ENCODE measurements at regions not wholly inside any gene's neighbourhood (a gene's known extent, or its start where the extent isn't known, plus 50 kb on each side); places are given as distances from the start of the nearest gene placed in this dataset.
"Not testable (repeated sequence)": the region's sequence is repeated elsewhere in the genome, so short reads cannot be mapped to it uniquely, and the experiment has no call there.

DNA sequence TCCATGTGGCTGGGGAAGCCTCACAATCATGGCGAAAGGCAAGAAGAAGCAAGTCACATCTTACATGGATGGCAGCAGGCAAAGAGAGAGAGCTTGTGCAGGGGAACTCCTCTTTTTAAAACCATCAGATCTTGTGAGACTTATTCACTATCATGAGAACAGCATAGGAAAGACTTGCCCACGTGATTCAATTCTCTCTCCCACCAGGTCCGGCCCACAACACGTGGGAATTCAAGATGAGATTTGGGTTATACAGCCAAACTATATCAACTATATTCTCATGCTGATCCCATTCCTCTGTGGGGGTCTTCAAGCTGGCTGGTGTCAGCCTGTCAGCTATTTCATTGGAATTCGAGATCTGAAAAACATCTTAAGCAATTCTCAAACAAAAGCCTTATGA, 56.7 kb upstream of the RBM24 start:
- TF ChIP-seq, protein P1, sequence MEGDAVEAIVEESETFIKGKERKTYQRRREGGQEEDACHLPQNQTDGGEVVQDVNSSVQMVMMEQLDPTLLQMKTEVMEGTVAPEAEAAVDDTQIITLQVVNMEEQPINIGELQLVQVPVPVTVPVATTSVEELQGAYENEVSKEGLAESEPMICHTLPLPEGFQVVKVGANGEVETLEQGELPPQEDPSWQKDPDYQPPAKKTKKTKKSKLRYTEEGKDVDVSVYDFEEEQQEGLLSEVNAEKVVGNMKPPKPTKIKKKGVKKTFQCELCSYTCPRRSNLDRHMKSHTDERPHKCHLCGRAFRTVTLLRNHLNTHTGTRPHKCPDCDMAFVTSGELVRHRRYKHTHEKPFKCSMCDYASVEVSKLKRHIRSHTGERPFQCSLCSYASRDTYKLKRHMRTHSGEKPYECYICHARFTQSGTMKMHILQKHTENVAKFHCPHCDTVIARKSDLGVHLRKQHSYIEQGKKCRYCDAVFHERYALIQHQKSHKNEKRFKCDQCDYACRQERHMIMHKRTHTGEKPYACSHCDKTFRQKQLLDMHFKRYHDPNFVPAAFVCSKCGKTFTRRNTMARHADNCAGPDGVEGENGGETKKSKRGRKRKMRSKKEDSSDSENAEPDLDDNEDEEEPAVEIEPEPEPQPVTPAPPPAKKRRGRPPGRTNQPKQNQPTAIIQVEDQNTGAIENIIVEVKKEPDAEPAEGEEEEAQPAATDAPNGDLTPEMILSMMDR (IDR thresholded peaks at IDR 0.05), result not testable (repeated sequence)
- TF ChIP-seq POLR2A, POLR2AphosphoS5, EP300 (IDR thresholded peaks at IDR 0.05): not testable (repeated sequence)
